ENCODE measurements at regions not wholly inside any gene's neighbourhood (a gene's known extent, or its start where the extent isn't known, plus 50 kb on each side); places are given as distances from the start of the nearest gene placed in this dataset.
"Not testable (repeated sequence)": the region's sequence is repeated elsewhere in the genome, so short reads cannot be mapped to it uniquely, and the experiment has no call there.

DNA sequence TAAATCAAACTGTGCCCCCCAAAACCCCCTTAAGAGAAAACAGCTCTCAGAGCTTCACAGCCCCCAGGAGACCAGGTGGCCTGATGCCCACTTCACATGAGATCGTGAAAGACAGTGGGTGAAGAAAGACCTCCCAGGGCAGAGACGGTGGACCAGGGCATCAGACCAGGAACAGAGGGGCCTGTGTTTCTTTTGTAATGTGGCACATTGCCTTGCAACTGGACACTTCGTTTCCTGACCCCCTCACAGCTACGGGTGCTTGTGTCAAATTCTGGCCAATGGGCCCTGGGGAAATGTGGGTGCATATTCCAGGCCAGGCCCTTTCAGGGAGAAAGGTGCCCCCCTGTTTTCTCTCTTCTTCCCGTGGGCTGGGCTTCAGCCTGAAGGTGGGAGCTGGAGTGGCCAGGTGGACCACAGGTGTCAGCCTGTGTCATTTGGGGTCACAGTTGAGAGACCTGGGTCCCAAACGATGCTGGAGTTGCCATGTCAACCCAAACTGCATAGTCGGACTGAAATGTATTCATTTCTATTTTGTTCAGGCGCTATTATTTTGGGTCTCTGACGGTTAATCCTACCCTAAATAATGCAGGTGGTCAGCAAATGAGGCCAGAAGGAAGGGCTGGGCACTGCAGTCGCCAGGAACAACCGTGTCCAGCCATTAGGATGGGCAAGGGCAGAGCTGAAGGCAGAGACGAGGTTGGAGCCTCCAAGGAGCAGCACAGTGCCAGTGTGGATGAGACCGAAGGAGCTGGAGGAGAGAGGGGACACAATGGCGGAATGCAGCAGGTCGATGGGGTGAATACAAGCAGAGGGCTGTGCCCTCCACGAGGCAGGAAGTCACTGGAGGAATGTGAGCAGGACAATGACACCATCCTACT lies 338.2 kb downstream of the EIPR1 start:
- DNase-seq = no peak

DNA sequence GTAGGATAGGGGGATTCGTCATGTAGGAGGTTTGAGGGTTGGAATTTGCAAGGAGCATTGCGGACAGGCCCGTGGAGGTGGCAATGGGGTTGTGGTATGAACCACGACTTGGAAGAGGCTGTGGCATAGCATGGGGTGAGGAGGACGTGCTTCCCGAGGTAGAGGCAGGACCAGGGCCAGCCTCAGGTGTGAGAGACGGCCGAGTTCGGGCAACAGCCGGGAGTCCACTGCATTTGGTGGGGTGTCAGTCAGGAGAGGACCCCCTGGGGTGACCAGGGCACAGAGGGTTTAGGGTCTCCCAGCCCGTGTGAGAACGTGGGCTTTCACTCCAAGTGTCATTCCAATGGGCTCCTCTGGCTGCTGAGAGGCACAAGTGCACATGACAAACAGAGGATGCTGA lies 339.0 kb downstream of the EIPR1 start:
- no peak for DNase-seq

DNA sequence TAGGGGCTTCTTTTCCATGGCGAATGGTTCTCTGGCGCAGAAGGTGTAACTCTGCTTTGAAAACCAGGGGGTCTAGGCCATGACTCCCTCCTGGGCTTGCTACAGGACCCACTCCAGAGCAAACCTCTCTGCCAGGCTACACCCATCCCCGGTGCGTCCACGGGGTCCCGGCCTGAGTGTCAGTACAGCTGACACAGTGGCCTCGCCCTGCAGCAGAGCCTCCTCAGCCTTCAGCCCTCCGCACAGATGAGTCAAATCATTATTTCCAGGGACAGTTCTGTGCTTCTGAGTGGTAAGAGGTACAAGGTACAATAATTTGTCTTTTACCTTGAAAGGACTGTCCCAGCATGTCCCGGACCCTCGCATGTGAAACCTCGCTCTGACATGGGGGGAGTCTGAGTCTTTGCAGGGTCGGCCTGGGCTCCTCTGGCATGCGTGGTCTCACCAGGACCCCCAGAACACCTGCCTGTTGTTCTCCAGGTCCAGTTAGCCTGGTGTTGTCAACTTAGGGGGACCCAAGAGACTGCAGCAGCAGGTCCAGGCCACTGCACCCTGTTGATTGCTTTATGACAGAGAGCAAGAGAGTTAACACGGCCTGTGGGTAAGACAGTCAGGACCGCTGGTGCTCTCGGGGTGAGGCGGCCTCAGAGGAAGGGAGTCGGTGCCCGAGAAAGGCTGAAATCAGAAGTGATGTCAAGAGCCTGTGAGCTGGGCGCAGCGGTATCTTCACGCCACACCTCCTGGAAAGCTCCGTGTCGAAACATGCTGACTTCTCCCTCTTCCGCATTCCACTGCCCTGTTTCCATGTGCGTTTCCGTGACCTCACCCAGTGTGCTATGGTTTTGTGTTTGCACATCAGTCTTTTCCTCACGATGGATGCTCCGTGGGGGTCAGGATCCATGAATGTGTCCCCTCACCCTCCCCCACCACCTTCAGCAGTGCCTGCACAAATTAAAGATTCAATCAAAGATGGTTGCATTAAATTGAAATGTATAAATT lies 340.1 kb downstream of the EIPR1 start:
- DNase-seq = no peak

DNA sequence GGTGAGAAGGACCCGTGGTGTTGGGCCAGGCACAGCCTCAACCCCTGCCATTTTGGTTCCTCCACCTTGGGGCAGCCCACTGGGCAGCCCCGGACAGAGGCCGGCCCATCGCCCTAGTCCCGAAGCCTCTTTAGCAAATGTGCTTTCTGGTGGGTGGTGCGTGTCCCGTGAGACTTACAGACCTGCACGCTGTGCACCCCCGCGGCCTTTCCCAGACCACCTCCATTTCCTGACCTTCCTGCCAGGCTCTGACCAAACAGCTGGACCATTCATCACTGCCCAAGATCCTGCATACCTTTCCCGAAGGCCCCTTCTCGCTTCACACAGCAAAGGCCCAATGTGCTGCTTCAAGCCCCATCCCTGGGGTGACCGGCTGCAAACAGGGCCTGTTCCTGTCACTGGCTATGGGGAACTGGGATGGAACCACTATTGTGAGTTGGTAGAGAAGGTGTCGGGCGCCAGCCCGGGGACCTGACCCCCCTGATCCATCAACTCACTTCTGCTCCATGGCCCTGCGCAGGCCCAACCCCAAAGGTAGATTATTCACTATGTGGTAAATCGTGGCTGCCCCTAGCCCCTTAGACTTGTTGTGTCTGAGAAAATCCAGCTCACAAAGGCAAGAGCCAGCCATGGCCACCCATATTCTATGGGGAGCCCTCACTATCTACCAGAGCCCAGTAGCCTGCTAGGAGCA lies 341.0 kb downstream of the EIPR1 start:
- no peak for DNase-seq

DNA sequence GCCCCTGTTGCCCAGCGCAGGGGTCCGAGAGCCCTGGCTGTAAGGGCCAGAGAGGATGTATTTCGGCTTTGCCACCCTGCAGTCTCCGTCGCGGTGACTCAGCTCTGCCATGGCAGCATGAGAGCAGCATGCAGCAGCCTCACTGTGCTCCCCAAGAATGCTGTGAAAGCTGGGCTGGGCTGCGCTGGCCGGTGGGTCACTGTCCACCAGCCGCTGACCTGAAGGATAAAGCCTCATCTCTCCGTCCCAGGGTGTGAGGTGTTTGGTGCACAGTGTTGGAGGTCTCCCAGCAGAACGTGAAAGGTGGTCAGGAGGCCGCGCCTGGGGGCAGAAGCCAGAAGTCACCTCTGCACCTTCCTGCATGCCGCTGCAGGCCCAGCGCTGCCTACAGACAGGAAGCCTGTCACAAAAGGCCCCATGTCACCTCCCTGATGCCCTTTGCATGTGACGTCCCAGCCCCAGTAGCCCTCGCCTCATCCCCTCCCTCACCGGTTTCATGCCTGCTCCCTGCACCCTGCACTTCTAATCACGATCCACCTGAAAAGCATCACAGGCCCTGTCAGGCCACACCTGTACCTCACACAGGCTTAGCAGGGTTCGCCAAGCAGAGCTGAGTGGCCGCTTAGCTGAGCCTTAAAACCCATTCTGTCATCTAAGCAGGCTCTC lies 342.1 kb downstream of the EIPR1 start:
- DNase-seq = no peak

DNA sequence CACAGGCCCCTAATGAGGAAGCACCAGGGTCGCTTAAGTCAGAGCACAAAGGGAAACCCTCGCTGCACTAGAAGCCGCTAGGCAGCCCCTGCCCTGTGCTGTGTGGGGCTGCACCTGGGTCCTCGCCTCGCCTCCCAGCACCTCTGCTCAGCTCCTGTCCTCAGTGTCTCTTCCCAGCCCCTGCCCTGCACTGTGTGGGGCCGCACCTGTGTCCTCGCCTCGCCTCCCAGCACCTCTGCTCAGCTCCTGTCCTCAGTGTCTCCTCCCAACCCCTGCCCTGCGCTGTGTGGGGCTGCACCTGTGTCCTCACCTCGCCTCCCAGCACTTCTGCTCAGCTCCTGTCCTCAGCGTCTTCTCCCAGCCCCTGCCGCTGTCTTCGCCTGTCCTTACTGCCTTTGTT lies 342.8 kb downstream of the EIPR1 start:
- DNase-seq = no peak

DNA sequence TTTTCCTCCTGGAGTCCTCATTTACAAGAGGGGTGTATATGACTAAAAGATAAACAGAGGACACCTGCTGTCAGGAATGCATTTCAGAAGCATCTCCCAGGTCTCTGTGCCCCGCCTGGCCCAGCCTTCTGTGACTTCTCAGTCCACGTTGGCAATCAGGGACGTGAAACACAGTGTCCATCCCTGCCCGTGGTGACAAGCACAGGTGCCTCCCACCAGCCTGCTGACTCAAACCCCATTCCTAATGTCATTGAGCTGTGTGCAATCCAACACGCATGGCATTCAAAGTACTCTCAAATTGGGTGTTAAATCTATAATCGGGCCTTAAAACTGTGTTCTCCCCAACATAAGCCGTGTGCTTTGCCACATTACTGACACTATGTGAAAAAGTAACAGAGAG lies 343.2 kb downstream of the EIPR1 start:
- DNase-seq = no peak

DNA sequence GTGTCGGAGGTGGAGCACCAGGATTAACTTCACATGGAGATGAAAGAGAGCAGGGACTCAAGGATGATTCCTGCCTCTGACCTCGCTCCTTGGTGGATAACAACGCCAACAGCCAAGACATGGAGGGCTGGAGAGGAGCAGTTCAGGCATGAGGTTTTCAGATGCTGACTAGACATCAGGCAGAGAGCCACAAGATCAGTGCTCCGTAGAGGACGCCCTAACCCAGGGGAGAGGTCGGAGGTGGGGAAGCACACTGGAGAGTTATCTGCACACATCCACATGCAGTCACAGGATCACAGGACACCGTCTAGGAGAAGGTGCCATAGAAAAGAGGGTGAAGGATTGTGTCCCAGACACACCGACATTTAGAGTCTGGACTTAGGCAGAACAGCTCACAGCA lies 344.3 kb downstream of the EIPR1 start:
- no peak for DNase-seq

DNA sequence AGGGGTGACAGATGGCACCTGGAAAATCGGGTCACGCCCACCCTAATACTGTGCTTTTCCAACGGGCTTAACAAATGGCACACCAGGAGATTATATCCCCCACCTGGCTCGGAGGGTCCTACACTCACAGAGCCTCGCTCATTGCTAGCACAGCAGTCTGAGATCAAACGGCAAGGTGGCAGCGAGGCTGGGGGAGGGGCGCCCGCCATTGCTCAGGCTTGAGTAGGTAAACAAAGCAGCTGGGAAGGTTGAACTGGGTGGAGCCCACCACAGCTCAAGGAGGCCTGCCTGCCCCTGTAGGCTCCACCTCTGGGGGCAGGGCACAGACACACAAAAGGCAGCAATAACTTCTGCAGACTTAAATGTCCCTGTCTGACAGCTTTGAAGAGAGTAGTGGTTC lies 346.8 kb downstream of the EIPR1 start:
- not testable (repeated sequence) for DNase-seq

DNA sequence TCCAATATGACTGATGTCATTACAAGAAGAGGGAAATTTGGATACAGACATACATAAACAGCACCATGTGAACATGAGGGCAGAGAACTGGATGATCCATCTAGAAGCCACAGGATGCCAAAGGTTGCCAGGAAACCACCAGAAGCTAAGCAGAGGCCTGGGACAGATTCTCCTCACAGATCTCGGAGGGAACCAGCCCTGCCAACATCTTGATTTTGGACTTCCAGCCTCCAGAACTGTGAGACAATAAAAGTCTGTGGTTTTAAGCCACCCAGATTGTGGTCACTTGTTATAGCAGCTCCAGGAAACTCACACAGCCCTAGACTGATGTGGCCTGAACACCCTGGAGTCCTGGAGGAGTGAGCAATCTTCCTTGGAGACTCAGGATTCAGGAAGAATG lies 351.6 kb downstream of the EIPR1 start:
- DNase-seq = no peak

DNA sequence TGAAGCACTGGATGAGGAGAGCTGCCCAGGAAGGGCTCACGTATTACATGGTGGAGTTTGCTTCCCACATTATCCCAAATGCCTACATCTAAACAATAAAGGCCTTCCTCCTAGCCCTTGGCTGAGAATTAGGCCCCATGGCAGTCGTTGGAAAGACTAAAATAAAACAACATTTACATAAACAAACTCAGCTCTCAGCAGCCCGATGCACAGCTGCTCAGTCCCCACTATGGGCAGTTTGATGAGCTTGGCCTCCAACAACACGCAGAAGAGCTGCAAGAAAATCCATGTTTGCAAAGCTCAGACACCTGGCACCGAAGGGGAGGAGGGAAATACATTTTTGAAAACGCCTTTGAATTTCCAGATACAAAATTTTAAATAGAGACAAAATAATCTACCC lies 352.4 kb downstream of the EIPR1 start:
- no peak for DNase-seq

DNA sequence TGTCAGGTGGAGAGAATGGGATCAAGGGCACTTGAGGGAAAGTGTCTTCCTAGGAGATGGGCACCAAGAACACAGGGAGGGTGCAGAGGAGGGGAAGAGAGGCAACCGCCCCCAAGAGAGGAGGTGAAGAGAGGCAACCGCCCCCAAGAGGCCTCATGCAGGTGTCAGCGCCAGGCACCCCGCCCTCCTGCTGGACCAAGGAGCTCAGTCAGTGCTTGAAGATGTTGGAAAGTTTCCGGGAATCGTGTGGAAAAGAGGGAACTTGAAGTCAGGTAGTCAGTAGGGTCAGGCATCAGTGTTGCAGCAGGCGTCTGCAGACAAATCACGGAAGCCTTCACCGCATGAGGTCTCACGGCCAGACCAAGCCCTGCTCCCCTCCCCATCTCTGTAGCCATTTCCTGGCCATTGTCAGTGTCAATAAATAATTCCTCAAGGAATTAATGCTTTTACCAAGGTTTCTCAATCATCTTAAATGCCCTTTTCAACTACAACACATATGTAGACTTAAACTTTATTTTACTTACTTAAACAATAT lies 353.1 kb downstream of the EIPR1 start:
- no peak for DNase-seq

DNA sequence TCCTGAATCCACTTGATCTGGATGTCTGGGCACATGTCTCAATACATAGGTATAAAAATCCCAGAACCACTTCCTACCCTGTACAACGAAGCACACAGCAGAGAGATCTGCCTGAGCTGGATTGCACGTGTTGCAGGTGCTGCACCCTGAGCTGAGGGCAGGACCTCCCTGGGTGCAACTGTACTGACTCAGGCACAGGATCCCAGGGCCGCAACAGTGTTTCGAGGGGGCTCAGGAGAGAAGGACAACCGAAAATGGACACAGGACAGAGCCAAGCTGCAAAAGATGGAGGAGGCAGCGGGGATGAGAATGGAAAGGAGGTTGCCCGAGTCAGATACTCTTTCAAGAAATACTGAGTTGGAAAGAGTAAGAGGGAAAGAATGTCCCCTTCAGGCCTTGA lies 354.1 kb downstream of the EIPR1 start:
- no peak for DNase-seq

DNA sequence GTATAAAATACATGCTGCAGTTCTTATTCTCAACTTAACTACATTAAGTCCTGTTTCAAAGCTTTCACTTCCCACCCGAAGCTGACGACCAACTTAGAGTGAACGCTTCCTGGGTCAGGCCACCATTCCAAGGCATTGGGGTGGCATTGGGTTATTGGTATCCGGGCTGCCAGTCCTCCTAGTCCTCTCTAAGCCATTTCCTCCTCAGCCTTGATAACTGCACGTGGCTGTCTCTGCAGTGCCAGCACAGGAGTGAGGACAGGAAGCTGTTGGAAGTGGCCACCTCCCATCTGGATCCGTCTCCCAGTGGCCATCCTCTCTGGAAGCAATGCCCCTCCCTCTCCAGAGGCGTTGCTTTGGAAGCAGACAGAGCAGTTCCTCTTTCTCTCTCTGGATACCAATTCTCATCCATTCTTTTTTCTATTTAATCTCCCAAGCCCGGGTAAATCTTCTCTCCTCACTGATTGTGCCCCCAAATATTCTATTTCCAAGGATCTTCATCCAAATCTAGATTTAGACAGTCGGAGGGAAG lies 354.7 kb downstream of the EIPR1 start:
- no peak for DNase-seq

DNA sequence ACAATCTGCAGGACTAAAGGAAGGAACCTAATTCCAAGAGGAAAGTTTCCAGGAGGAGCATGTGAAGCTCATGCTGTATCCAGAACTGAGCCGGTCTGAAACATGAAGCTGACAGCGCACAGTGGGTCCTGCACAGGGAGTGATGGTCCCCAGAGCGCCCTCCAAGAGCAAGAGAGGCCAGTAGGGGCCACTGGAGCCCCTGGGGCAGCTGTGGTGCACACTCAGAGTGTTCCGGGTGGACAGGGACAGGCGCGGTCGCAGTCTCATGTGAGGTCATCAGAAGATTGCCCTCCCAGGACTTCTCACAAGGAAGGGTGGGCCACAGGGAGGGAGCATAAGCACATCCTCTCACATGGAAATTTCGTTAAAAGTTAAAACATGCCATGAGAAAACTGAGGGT lies 355.9 kb downstream of the EIPR1 start:
- DNase-seq = no peak

DNA sequence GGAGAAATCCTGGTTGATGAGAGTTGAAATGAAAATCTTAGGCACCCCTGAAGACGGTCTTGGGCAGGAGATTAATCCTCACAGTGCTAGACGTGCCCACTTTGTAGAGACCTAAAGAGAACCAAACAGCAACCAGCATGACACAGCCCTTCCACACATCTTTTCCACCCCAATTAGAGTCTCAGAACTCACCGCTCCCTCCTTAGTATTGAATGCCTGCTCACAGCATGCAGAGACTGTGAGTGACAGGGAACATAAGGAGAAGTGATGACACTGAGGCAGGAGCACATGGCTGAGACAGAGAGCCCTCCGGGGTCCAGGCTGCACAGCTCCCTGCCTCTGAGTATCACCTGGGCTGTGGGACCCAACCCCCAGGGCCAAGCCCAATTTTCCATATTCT lies 367.6 kb downstream of the EIPR1 start:
- no peak for DNase-seq

DNA sequence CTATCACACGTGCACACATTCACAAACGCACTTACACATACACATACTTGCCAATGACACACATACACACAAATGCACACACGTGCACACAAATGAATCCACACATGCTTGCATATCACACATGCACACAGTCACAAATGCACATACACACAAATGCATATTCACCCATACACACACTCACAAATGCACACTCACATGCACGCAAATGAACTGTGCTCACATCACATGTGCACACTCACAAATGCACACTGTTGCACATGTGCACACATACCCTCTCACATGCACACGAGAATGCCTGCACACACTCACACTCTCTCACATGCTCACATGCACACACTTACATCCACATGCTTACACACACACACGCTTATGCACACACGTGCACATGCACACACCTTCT lies 368.1 kb downstream of the EIPR1 start:
- DNase-seq = no peak

DNA sequence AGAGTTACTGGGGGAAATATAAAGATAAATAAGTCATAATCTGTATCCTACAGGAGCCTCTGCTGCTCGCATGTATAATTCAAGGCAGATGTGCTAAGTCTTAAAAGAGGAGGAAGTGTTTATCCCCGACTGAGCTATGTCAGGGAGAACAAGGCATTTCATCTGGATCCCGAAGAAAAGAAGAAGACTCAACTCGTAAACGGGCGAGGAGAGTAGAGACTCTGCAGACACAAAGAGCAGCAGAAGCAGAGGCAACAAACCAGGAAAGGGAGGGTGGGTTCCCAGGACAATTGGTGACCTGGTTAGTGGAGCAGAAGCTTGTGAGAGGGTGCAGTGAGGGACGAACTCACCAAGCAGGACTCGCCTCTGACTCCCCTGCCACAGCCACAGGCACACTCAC lies 368.6 kb downstream of the EIPR1 start:
- DNase-seq = no peak

DNA sequence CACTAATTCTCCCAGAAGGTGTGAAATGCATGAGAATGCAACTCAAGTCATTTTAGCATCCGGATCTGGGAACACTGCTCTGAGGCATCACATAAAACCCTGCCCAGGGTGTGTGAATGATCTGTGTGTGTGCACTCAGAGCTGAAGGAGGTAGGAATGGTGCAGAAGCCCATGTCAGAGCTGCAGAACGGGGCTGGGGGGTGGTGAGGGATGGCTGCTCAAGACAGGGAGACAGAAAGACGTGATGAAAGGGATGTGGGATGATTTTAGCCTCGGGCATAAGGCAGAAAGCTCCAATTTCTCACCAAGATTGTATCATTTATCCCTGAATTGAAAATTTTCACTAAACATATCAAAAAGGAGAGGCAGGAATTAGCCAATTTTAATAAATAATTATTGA lies 369.1 kb downstream of the EIPR1 start:
- DNase-seq = no peak

DNA sequence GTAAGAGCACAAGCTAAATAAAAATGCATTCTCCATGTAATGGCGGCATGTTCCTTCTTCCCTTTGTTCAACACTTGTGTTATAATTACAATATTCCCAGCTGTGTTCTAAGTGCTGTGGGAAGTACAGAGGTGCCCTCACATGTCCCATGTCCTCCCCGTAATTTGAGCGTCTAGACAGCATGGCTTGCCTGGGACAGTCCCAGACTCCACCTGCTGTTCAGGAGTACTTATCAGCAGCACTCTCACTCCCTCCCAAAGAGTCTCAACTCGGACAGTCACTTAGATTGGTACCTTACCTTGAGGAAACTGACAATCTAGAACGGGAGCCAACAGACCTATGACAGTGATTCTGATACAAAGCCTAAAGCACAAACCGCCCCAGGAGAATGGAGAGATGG lies 370.5 kb downstream of the EIPR1 start:
- DNase-seq = no peak

All from nucleus accumbens (tissue), 56 donors.